HG03565 (cell line): ENCODE measurements at regions not wholly inside any gene's neighbourhood (a gene's known extent, or its start where the extent isn't known, plus 50 kb on each side); places are given as distances from the start of the nearest gene placed in this dataset.

Source experiments
- ATAC-seq: cut with Tn5 transposase; IDR thresholded peaks from one replicate; pipeline ENCODE4 v1.9.1; 2021; ENCODE audit warnings: mild to moderate bottlenecking, moderate library complexity; ENCODE audit not compliant: unreplicated experiment

DNA sequence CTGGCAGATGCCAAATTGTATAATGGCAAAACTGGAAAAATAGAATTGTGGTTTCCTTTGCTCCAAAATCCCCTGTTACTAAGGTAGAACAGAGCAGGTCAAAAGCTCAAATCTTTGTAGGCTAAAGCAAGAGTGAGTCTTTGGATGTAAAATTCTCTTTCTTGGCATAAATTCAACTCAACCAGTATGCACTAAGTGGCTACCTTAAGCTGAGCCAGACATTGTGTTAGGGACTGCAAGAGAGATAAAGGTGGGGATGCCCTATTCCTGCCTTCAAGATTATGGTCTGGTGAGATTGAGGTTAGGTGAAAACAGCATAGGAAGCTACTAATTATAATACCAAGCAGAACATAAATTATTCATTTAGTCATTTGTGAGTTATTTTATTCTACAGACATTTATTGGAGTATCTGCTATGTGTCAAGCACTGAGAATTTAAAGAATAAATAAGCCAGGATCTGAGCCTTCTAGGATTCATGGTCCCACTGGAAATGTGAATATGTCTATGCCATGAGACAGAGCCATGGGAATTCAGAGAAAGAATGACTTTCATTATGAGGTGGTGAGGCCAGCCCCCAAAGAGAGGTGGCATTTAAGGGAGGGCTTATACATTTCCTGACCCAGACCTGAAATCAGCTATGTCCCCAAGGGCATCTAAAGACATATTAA is 198.0 kb upstream of the NCKAP5 start:
- no peak for ATAC-seq

DNA sequence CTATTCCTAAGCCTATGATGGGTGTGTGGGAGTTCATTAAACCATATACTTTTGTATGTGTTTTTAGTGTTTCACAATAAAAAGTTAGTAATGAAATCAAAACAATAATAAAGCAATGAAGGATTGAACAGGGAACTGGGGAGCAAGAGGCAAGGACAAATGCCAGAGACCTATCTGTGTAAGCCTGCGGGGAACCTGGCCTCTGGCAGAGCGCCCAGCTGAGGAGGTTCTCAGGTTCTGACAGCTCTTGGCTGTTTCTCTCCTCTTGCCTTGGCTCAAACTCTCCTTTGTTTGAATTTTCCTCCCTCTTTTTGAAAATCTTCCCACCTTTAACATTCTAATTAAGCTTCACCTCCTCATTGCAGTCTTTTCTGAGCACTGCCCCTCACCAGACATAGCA is 200.0 kb upstream of the NCKAP5 start:
- ATAC-seq, result no peak

DNA sequence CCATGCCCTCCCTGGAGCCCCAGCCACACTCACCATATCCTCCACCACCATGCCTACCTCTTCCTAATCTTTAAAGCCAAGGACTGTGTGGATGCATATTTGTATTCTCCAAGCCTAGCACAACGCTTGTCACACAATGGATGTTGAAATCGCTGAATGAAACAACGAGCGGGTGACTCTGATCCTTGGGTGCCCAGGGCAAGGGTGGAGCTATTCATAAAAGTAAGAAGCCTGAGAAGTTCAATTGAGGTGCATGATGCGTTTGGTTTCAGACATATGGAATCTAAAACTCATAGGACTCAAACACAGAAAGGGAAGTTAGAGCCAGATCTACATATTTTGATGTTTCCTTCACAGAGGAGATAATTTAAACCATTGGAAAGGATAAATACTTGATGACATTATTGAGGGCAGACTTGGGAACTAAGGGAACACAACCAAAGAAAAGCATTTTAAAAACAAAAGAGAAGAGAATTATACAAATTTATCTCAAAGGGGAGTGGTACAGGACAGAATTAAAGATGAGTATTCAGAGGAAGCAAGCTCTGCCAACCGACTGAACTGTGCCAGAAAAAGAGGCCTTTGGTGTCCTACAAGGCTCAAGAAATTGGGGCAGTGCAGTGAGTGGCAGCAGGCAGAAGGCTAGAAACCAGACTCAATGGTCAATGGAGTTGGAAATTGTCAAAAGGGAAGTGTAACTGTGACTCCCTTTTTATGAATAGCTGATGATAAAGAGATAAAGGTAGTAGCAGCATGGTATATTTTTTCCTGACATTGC is 200.6 kb upstream of the NCKAP5 start:
- ATAC-seq, result no peak

DNA sequence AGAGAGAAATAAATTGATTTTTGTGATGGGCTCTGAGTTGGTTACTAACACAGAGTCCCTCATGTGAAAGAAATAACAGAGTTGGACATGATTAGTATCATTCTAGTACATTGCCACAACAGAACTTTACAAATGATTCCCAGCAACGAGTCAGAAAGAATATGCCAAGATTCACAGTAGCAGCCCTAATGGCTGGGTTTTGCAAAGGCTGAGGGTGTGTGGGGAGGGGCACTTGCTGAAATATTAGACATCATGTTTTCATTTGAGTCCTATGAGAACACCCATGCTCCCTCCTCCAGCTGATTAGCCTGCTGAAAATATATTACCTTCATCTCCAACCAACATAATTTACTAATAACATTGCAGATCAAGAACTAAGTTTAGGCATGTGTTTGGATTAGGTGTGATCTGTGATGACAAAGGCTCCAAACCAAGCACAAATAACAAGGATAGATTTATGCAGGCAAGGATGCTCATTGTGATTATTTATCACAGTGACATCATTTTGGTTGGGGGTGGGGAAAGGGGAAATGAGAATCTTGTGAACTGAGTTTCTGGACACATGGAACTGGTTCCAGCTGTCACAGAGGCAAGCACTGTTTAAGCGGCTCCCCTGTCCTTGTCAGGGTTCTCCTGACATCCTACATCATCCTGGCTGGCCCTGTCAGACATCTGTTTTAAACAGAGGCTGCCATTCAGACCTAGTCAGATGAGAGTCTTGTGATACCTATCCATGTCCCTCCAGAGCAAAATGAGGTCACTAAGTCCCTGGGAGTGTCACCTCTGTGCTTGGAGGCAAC is 205.8 kb upstream of the NCKAP5 start:
- no peak for ATAC-seq

DNA sequence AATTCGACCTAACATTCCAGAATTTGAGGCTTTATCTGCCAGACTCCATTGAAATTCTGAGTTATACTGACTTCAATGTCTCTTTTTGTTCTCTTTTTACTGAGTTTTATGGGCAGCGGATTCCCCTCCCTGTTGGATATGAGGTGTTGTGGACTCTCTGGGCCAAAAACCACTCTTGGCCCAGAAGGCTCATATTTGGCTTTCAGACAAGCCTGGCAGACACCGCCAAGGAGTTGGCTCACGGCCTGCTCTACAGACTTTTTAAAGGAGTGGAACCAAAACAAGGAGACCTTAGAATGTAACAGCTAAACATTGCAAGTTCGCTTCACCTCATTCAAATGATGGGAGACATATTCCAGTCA is 206.4 kb upstream of the NCKAP5 start:
- no peak for ATAC-seq

DNA sequence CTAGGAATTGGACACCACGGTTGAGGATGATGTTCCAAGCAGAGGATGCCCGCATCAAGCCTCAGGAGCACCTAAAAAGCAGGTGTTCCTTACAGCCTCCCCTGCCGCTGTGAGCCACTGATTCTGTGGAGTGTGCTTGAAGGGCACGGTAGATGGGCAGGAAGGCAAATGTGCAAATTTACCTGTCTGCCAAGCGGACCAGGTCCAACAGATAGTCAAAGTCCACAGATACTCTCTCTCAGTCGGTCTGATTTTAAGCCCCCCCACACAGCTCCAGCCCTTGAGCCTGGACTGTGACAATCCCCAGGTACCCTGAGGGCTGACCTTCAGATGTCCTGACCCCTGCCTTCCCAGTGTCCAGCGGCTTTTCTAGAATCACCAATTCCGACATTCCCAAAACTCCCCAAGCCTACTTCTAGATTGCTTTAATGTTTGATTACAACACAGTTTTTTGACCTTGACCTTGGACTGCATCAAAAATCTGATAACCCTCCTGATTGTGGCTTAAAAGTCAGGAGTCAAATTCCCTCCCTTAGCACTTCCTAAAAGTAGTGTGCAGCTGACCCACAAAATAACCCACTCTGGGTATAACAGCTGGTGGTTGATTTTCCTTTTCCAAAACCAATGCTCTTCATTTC is 208.8 kb upstream of the NCKAP5 start:
- no peak for ATAC-seq

DNA sequence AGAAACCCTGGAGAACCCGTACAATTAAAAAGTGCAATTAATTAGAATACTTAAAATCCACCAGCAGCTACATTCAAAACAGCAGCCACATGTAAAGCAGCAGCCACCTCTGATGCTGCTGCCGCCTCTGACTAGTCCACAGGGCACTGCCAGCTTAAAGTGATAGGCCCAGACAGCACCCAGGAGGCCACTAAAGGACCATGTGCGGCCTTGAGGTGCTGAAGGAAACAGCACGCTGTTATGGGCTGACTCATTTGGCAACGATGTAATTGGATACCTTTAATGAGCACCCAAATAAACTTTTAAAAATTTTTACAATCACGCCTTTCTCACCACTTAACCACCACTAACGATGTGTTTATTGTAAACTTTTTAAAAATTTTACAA is 209.3 kb upstream of the NCKAP5 start:
- no peak for ATAC-seq

DNA sequence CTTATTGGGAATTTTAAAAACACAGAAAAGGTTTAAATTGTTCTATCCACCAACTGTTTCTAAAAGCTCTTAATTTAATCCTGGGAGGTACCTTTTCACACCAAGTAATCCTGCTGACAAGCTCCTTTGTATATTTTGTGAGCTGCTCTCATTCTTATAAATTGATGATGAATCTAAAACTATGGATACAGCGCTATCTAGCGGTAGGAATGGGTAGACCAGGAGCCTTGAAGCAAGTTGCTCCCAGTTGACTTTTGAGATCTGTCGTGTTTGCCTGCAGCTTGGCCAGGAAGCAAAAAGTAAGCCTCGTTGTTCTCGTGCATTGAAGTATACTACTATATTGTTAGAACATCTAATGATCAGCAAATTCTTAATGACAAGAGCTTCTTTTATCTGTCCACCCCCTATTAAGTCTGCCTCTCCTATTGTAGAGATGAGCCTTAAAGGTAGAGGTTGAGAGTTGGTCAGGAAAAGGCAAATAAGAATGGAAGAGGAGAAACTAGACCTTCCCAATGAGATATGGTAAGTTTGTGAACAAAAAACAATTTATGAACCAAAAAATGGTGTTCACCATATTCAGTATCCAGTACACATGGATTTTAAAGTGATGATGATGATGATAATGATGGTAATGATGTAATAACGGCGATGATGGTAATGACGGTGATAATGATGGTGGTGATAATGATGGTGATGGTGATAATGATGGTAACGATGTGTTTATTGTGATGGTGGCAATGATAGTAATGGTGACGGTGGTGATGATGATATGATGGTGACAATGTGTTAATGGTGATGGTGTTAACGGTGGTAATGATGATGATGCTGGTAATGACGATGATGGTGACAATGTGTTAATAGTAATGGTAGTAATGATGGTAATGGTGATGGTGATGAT is 212.1 kb upstream of the NCKAP5 start:
- ATAC-seq, result no peak

DNA sequence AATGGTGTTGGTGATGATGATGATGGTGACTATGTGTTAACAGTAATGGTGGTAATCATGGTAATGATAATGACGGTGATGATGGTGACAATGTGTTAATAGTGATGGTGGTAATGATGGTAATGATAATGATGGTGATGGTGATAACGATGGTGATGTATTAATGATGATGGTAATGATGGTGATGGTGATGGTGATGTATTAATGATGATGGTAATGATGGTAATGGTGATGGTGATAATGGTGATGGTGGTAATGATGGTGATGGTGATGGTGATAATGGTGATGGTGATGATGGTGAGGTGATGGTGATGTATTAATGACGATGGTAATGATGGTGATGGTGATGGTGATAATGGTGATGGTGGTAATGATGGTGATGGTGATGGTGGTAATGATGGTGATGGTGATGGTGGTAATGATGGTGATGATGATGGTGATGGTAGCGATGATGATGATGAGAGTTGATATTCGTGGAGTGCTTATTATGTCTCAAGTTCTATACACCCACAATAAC is 212.8 kb upstream of the NCKAP5 start:
- no peak for ATAC-seq

DNA sequence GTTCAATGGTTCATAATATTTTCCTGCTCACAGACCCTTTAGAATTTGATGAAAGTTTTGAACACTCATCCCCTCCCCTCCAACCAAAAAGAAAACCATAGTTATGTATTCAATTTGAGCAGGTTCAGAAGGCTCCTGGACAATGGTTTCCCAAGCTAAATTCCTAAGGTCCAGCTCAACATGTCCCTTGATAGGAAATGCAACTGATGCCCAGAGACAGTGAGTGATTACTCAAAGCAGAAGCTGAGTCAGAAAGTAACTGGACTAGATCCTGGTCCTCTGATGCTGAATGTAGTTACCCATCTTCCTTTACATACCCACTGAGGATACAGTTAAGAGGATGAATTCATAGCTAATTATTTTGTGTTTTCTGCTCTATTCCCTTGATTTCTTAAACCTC is 218.9 kb upstream of the NCKAP5 start:
- ATAC-seq, result no peak

DNA sequence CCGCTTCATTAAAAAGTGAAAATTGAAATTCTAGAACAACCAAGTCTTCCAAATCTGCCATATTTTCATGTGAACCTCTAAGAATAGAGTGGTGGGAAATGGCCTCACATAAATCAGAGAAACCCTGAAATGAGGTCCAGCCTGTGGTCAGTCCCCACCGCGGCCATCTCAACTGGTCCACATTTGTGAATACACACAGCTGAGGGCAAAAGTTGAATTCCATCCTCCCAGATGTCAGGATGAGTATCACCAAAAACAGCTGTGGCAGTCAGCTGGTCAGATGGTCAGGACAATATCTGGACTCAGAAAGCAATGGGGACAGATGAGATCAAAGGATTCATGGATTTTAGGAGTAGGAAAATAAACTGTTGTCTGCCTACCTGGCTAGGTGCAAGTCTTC is 219.4 kb upstream of the NCKAP5 start:
- ATAC-seq, result no peak

DNA sequence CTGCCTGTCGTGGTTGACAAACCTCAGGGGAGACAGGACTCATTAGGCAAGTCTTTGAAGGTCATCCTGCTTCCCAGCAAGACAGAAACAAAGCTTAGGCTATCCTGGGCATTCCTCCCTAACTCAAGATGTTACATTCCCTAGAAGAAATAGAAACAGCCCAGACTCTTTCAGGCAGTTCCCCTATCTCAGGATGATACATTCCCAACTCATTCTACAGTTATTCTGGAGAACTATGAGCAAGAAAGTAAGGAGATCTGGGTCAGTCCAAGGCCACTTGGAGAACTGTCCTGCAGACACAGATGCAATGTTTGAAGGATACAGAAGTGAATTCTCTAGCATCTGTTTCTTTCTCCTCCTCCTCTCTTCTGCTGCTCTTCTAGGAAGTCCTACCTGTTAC is 220.1 kb upstream of the NCKAP5 start:
- ATAC-seq, result no peak

DNA sequence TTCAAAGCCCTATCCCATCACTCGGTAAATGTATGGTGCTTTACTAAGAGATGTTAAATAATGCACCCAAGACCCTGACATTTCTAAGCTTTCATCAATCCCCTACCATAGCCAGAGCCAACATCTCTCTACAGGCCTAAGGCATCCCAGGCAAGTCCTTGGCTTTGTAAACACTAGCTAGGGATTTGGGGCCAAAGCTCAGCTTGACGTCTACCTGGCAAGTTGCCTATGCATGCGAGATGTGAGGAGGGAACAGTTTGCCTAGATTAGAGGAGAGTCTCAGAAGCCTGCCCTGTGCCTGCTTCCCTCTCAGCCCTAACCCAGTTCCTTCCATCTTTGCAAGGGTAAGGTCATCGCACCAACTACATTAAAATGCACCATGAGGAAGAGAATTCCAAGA is 221.5 kb upstream of the NCKAP5 start:
- ATAC-seq, result no peak

DNA sequence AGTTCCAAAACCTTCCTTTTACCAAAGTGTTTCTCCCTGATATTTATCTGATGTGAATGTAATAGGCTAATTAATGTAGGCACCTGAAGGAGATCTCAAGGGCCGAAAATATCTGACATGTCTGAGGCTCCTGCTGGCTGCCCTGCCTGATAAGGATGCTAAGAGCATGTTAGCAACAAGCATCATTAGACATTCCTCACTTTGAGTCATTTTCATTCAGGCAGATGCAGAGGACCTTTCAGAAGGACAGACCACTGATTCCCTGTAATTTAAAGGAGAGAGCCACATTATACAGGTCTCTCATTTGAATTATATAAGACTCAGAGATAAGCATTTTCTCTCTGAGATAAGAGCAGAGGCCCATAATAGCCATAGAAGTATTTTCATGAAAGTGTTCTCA is 222.4 kb upstream of the NCKAP5 start:
- ATAC-seq, result no peak

DNA sequence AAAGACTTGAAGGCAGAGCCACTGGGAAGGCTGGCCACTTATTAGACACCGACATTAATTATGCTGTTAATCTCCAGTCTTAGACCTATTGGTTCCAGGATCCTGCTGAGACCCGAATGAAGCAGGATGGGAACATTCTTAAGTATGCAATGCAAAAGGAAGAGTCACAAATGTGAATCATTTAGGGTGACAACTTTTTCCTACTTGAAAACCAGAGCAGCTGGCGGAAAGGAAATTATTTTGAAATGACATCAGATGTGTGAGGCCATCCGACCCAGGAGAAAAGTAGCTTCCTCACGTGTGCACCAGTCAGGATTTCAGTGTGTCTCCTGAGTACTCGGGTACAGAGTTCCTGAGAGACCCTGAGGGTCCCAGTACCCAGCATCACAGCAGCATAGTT is 222.9 kb upstream of the NCKAP5 start:
- ATAC-seq, result no peak

DNA sequence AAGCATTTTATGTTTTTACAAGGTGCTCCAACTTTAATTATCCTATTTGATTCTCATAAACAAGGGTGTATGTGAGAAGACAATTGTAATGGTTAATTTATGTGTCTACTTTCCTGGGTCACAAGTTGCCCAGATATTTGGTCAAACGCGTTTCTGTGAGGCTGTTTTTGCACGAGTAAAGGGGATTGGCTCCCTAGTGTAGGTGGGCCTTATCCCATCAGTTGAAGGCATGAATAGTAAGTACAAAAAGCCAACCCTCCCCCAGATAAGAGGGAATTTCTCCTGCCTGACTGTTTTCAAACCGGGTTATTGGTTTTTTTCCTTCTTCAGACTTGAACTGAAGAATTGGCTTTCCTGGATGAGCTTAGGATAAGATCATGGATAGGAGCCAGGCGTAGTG is 224.0 kb upstream of the NCKAP5 start:
- ATAC-seq, result no peak

DNA sequence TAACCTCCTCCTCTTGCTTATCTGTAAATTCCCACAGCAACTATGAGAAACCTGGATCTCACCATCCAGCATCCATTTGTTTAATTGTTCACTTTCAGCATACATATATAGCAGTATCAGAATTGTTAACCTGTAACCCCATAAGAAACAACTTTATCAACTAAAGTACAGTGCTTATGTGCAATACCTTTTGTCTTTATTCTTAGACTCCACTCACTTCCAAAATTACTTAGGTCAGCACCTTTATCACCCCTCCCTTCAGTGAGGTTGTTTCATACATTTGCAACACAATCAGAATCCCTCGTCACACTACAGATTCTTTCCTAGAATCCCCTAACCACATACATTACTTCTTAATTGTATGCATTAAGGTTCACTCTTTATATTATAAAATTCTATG is 225.9 kb upstream of the NCKAP5 start:
- ATAC-seq, result no peak

DNA sequence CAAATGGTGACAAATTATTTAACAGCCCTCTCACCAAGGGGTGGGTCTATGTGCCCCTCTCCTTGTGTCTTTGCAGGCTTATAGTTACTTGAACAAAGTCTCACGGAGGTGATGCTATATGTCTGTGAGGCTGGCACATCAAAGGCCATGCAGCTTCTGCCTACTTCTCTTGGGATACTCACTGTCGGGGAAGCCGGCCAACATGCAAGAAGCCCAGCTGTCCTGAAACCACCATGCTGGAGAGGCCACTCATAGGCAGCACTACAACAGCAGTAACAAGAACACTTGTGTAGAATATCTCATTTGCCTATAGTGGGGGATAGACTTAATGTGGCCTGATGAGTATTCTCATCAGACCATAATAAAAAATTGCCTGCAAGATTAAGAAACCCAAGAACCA is 233.7 kb upstream of the NCKAP5 start:
- no peak for ATAC-seq

DNA sequence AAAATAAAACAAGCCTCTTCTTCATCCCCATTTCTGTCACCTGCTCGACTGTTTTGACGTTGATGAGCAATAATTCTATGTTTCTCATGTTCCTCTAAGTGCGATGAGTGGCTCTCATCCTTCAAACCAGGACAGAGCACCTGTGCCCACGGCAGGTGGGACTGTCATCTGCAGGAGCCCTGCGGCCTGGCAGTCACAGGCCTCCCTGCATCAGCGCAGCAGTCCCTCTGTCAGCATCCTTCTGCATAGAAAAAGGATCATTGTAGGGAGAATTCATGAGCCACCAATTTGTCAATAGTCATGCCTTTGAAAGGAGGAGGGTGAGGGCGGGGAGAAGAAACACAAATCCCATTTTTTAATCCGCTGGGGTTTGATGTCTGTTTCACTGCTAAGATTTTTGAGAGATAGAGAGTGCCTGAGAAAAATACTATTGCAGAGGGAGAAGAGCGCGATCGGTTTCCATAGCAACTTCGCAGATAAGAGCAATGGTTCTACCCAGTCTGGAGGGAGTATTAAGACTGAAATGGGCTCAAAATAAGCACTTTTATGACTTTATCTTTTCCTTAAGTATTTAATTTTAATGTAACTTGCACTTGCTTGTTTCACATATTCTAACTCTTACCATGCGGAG is 234.3 kb upstream of the NCKAP5 start:
- ATAC-seq, result no peak

DNA sequence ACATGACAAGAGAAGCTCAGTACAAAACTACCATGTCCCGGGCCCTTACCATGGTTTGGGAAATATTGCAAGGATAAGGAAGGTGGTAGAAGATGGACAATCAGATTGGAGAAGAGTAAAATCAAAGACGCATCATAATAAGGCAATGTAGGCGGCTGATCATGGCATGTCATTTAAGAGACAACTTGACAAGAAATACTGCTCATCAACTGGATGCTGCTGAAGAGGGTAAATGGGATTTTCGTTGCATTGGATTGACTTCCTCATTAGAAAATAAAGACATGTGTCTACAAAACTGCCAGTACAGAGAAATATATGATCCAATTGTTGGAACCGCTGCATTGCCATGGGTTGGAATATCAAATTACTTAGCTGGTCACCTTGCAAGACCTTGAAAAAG is 238.3 kb upstream of the NCKAP5 start:
- no peak for ATAC-seq
